ENCODE measurements at regions not wholly inside any gene's neighbourhood (a gene's known extent, or its start where the extent isn't known, plus 50 kb on each side); places are given as distances from the start of the nearest gene placed in this dataset.
"Not testable (repeated sequence)": the region's sequence is repeated elsewhere in the genome, so short reads cannot be mapped to it uniquely, and the experiment has no call there.

DNA sequence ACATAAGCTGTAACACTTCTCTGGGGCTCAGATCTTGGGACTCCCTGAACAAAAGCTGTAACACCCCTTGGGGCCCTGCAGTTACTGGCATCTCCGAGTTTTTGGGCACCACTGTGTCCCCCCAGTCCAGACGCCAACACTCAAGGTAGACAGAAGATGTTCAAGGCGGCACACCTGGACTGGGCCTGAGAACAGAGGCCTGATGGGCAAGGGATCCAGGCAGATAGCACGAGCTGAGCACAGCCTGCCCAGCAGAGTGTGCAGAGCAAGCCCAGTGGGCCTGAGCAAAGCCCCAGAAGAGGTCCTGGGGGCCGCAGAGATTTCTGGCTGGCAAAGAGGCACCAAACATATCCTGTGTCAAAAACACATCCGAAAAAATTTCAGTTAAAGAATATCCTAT, 1163.3 kb upstream of the PRR20A start:
- intact Hi-C loops (cut with micrococcal nuclease) = no loop called here
- no peaks in the 10 kb centered on the region for H3K27me3 ChIP-seq (ENCODE audit: low read length)
- H3K9me2 ChIP-seq (replicated peaks; ENCODE audit: low read length) = no peaks in the 10 kb centered on the region
- no peak overlapping the region for H2AFZ ChIP-seq (ENCODE audit: low read length)
- no peak for DNase-seq
- no peak for TF ChIP-seq EZH2 (IDR thresholded peaks at IDR 0.05; ENCODE audit: low read length, unreplicated experiment)
- TF ChIP-seq, protein P1, sequence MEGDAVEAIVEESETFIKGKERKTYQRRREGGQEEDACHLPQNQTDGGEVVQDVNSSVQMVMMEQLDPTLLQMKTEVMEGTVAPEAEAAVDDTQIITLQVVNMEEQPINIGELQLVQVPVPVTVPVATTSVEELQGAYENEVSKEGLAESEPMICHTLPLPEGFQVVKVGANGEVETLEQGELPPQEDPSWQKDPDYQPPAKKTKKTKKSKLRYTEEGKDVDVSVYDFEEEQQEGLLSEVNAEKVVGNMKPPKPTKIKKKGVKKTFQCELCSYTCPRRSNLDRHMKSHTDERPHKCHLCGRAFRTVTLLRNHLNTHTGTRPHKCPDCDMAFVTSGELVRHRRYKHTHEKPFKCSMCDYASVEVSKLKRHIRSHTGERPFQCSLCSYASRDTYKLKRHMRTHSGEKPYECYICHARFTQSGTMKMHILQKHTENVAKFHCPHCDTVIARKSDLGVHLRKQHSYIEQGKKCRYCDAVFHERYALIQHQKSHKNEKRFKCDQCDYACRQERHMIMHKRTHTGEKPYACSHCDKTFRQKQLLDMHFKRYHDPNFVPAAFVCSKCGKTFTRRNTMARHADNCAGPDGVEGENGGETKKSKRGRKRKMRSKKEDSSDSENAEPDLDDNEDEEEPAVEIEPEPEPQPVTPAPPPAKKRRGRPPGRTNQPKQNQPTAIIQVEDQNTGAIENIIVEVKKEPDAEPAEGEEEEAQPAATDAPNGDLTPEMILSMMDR (conservative IDR thresholded peaks at IDR 0.05; ENCODE audit: low read depth, low read length) = no peak
- no peak for TF ChIP-seq EZH2phosphoT487 (IDR thresholded peaks at IDR 0.05; ENCODE audit: borderline replicate concordance, low read length)
- no peak overlapping the region for H3K9ac ChIP-seq (ENCODE audit: low read length)
- no TSS peak for BruUV-seq (replicated peaks)
- H3K9me3 ChIP-seq (ENCODE audit: low read length) = no peaks in the 10 kb centered on the region
- H3F3A ChIP-seq (ENCODE audit: low read length, unreplicated experiment) = no peaks in the 10 kb centered on the region
- CTCF ChIA-PET = no interaction called here
- H3K4me2 ChIP-seq (ENCODE audit: low read length) = no peak overlapping the region
- no peaks in the 10 kb centered on the region for H3K36me3 ChIP-seq (ENCODE audit: low read depth, low read length)
- no peak overlapping the region for H3K4me3 ChIP-seq (ENCODE audit: low read length)
- H4K20me1 ChIP-seq (ENCODE audit: low read length) = no peaks in the 10 kb centered on the region
- H3K27ac ChIP-seq (ENCODE audit: low read length) = no peak overlapping the region
- H3K4me1 ChIP-seq (ENCODE audit: insufficient read depth, low read length) = no peaks in the 10 kb centered on the region
- H3K79me2 ChIP-seq (ENCODE audit: low read length) = no peaks in the 10 kb centered on the region
- no peak for ATAC-seq
- POLR2A ChIA-PET (ENCODE audit: unreplicated experiment) = no interaction called here

DNA sequence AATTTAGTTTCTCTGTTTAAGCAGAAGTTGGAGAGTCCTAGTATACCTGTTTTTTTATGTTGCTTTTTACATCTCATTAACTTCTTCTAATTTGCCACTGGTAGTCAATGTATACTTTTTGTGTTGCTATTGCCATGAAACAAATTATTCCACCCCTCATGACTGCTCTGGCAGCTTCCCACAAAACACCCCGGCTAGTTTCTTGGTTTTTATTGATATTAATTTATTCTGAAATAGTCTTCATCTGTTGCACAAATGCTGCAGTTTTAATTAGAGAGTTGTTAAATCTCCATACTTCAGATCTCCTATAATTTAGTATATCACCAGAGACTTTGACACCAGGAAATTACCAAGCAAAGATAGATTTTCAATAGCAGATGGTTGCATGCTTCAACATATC, 1159.3 kb upstream of the PRR20A start:
- H3K27ac ChIP-seq (ENCODE audit: low read length) = no peak overlapping the region
- H3F3A ChIP-seq (ENCODE audit: low read length, unreplicated experiment) = no peaks in the 10 kb centered on the region
- intact Hi-C loops (cut with micrococcal nuclease) = no loop called here
- H3K27me3 ChIP-seq (ENCODE audit: low read length) = no peaks in the 10 kb centered on the region
- no peaks in the 10 kb centered on the region for H3K4me1 ChIP-seq (ENCODE audit: insufficient read depth, low read length)
- no peaks in the 10 kb centered on the region for H3K79me2 ChIP-seq (ENCODE audit: low read length)
- no peak overlapping the region for H2AFZ ChIP-seq (ENCODE audit: low read length)
- ChIA-PET POLR2A (ENCODE audit: unreplicated experiment) (no interaction called here), CTCF (no interaction called here)
- H3K9ac ChIP-seq (ENCODE audit: low read length) = no peak overlapping the region
- no TSS peak for BruUV-seq (replicated peaks)
- ATAC-seq (no peak), DNase-seq (no peak)
- no peaks in the 10 kb centered on the region for H4K20me1 ChIP-seq (ENCODE audit: low read length)
- no peaks in the 10 kb centered on the region for H3K36me3 ChIP-seq (ENCODE audit: low read depth, low read length)
- H3K4me2 ChIP-seq (ENCODE audit: low read length) = no peak overlapping the region
- H3K4me3 ChIP-seq (ENCODE audit: low read length) = no peak overlapping the region
- H3K9me3 ChIP-seq (ENCODE audit: low read length) = no peaks in the 10 kb centered on the region
- no peaks in the 10 kb centered on the region for H3K9me2 ChIP-seq (replicated peaks; ENCODE audit: low read length)
- TF ChIP-seq EZH2 (IDR thresholded peaks at IDR 0.05; ENCODE audit: low read length, unreplicated experiment) (no peak), EZH2phosphoT487 (IDR thresholded peaks at IDR 0.05; ENCODE audit: borderline replicate concordance, low read length) (no peak)
- TF ChIP-seq, protein P1 (conservative IDR thresholded peaks at IDR 0.05; ENCODE audit: low read depth, low read length) = no peak

- BruUV-seq (replicated peaks); H3K4me3 ChIP-seq (ENCODE audit: low read length); H3K9ac ChIP-seq (ENCODE audit: low read length); H3K9me2 ChIP-seq (replicated peaks; ENCODE audit: low read length); H2AFZ ChIP-seq (ENCODE audit: low read length); H3K36me3 ChIP-seq (ENCODE audit: low read depth, low read length); H4K20me1 ChIP-seq (ENCODE audit: low read length); H3K4me1 ChIP-seq (ENCODE audit: insufficient read depth, low read length); CTCF ChIA-PET; ATAC-seq; H3F3A ChIP-seq (ENCODE audit: low read length, unreplicated experiment); POLR2A ChIA-PET (ENCODE audit: unreplicated experiment); intact Hi-C loops (cut with micrococcal nuclease); H3K9me3 ChIP-seq (ENCODE audit: low read length); H3K4me2 ChIP-seq (ENCODE audit: low read length); H3K27ac ChIP-seq (ENCODE audit: low read length); H3K79me2 ChIP-seq (ENCODE audit: low read length); H3K27me3 ChIP-seq (ENCODE audit: low read length); DNase-seq: not testable (repeated sequence)
Measured at GRCh38 chr13:55984026-55984425, 1156.7 kb upstream of the PRR20A start.

Measured in PC-3 (cell line).